ENCODE measurements at regions not wholly inside any gene's neighbourhood (a gene's known extent, or its start where the extent isn't known, plus 50 kb on each side); places are given as distances from the start of the nearest gene placed in this dataset.

DNA sequence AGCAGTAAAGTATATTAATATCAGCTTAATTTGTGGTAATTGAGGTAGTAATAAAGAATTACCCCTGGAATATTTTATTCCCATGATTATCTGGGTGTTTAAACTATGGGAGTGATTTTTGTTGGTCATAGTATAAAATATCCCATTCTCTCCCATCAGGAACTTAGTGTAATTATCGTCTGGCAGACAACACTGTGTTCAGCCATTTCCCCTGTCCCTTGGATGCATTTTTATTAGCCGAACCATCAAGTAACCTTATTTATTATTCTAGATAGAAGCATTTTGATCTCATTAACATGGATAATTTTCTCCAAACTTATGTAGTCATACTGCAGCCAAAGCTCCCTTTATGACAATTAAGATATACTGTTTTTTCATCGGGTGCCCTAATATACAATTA lies 320.8 kb downstream of the MAT2B start:
- H3K4me1 ChIP-seq, result no peaks in the 10 kb centered on the region
- H3K9me3 ChIP-seq, result peaks cover 0 to 9% (median 0%) of the 10 kb centered on the region in 3 donors
- TF ChIP-seq, protein P1, sequence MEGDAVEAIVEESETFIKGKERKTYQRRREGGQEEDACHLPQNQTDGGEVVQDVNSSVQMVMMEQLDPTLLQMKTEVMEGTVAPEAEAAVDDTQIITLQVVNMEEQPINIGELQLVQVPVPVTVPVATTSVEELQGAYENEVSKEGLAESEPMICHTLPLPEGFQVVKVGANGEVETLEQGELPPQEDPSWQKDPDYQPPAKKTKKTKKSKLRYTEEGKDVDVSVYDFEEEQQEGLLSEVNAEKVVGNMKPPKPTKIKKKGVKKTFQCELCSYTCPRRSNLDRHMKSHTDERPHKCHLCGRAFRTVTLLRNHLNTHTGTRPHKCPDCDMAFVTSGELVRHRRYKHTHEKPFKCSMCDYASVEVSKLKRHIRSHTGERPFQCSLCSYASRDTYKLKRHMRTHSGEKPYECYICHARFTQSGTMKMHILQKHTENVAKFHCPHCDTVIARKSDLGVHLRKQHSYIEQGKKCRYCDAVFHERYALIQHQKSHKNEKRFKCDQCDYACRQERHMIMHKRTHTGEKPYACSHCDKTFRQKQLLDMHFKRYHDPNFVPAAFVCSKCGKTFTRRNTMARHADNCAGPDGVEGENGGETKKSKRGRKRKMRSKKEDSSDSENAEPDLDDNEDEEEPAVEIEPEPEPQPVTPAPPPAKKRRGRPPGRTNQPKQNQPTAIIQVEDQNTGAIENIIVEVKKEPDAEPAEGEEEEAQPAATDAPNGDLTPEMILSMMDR (IDR thresholded peaks at IDR 0.05), result no peak
- no peak for DNase-seq
- H3K4me3 ChIP-seq, result no peak overlapping the region
- H3K27ac ChIP-seq, result no peak overlapping the region
- no peaks in the 10 kb centered on the region for H3K27me3 ChIP-seq
- H3K36me3 ChIP-seq, result no peaks in the 10 kb centered on the region
- intact Hi-C loops (cut with DNase I; ENCODE audit: low total_unique reads), result no loop called here

GRCh38 chr5:163832155-163832554 lies 326.7 kb downstream of the MAT2B start:
- Histone ChIP-seq H3K4me3 (no peak overlapping the region), H3K9me3 (no peaks in the 10 kb centered on the region), H3K27me3 (no peaks in the 10 kb centered on the region), H3K4me1 (no peaks in the 10 kb centered on the region), H3K27ac (no peak overlapping the region), H3K36me3 (no peaks in the 10 kb centered on the region)
- TF ChIP-seq, protein P1 (IDR thresholded peaks at IDR 0.05), result no peak
- intact Hi-C loops (cut with DNase I; ENCODE audit: low total_unique reads), result no loop called here
- no peak for DNase-seq

DNA sequence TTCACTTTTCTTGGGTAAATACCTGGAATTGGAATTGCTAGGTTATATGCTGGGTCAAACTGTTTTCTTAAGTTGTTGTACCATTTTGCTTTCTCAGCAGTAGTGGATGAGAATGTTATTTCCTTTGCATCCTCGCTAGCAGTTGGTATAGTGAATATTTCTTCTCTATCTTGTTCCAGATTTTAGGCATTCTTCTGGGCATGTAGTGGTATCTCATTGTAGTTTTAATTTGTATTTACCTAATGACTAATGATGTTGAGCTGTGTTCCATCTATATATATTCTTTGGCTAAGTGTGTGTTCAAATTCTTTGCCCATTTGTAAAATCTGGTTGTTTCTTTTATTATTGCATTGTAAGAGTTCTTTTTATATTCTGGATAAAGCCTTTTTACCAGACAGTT lies 333.3 kb downstream of the MAT2B start:
- no peaks in the 10 kb centered on the region for H3K27me3 ChIP-seq
- no peak for DNase-seq
- no peaks in the 10 kb centered on the region for H3K36me3 ChIP-seq
- no peaks in the 10 kb centered on the region for H3K9me3 ChIP-seq
- intact Hi-C loops (cut with DNase I; ENCODE audit: low total_unique reads), result no loop called here
- H3K27ac ChIP-seq, result no peak overlapping the region
- no peaks in the 10 kb centered on the region for H3K4me1 ChIP-seq
- TF ChIP-seq, protein P1 (IDR thresholded peaks at IDR 0.05), result no peak
- no peak overlapping the region for H3K4me3 ChIP-seq

DNA sequence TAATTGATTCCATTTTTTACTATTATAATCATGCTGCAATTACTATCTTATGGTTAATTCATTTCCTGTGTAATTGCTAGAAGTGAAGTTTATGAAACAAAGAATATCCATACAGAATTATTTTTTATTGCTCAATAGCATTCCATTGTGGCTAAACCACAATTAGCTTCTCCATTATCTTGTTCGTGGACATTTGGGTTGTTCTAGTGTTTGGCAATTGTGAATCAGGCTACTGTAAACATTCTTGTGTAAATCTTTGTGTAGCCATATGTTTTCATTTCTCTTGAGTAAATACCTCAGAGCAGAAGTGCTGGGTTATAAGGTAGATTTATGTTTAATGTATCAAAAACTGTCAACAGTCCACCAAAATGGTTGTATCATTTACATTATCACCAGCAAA lies 341.1 kb downstream of the MAT2B start:
- H3K36me3 ChIP-seq, result no peaks in the 10 kb centered on the region
- H3K27me3 ChIP-seq, result no peaks in the 10 kb centered on the region
- intact Hi-C loops (cut with DNase I; ENCODE audit: low total_unique reads), result no loop called here
- TF ChIP-seq, protein P1 (IDR thresholded peaks at IDR 0.05), result no peak
- no peak for DNase-seq
- H3K4me3 ChIP-seq, result no peak overlapping the region
- H3K4me1 ChIP-seq, result no peaks in the 10 kb centered on the region
- H3K27ac ChIP-seq, result no peak overlapping the region
- peaks cover 0 to 7% (median 0%) of the 10 kb centered on the region in 3 donors for H3K9me3 ChIP-seq

- Histone ChIP-seq H3K4me3 (no peak overlapping the region), H3K4me1 (no peaks in the 10 kb centered on the region), H3K36me3 (no peaks in the 10 kb centered on the region), H3K27ac (no peak overlapping the region), H3K27me3 (no peaks in the 10 kb centered on the region), H3K9me3 (no peaks in the 10 kb centered on the region)
- TF ChIP-seq, protein P1 (IDR thresholded peaks at IDR 0.05), result no peak
- intact Hi-C loops (cut with DNase I; ENCODE audit: low total_unique reads), result no loop called here
- DNase-seq, result no peak
Measured at GRCh38 chr5:163855754-163856153, 350.3 kb downstream of the MAT2B start.

GRCh38 chr5:163861670-163862069 lies 356.3 kb downstream of the MAT2B start:
- TF ChIP-seq, protein P1 (IDR thresholded peaks at IDR 0.05), result no peak
- no peak overlapping the region for H3K27ac ChIP-seq
- no peak overlapping the region for H3K4me3 ChIP-seq
- intact Hi-C loops (cut with DNase I; ENCODE audit: low total_unique reads), result no loop called here
- no peak for DNase-seq
- H3K36me3 ChIP-seq, result no peaks in the 10 kb centered on the region
- H3K27me3 ChIP-seq, result no peaks in the 10 kb centered on the region
- no peaks in the 10 kb centered on the region for H3K9me3 ChIP-seq
- H3K4me1 ChIP-seq, result no peaks in the 10 kb centered on the region

All from tibial artery (tissue), 4 donors.